ENCODE measurements at regions not wholly inside any gene's neighbourhood (a gene's known extent, or its start where the extent isn't known, plus 50 kb on each side); places are given as distances from the start of the nearest gene placed in this dataset.

DNA sequence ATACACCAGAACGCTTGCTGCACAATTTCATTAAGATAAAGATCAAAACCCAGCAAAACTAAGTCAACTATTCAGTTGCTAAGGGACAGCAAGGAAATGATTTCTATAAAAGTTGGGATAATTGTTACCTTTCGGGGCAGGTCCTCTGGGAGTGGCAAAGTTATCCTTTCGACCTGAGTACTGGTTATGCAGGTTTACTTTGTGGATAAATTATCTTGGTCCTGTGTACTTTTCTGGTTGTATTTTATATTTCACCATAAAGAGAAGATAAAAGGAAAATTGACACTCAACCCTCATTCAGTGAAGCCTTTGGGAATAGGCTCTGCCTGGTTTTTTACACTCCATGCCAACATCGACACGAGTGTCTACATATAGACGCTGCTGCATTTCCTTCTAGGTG, 146.5 kb downstream of the SYK start:
- DNase-seq: no peak
- intact Hi-C loops (cut with DNase I): no loop called here
- no peaks in the 10 kb centered on the region for H3K27me3 ChIP-seq
- H3K4me3 ChIP-seq: no peak overlapping the region
- H3K4me1 ChIP-seq: no peaks in the 10 kb centered on the region
- whole genome bisulfite sequencing, 2 donors: 65 to 66% methylated on average over 6 of the region's 6 CpGs
- no peak for ATAC-seq
- no peaks in the 10 kb centered on the region for H3K36me3 ChIP-seq (replicated peaks in 1 of 2; ENCODE audit: insufficient read depth in 1 of 2, low read depth in 2 of 2)
- TF ChIP-seq, protein P1, sequence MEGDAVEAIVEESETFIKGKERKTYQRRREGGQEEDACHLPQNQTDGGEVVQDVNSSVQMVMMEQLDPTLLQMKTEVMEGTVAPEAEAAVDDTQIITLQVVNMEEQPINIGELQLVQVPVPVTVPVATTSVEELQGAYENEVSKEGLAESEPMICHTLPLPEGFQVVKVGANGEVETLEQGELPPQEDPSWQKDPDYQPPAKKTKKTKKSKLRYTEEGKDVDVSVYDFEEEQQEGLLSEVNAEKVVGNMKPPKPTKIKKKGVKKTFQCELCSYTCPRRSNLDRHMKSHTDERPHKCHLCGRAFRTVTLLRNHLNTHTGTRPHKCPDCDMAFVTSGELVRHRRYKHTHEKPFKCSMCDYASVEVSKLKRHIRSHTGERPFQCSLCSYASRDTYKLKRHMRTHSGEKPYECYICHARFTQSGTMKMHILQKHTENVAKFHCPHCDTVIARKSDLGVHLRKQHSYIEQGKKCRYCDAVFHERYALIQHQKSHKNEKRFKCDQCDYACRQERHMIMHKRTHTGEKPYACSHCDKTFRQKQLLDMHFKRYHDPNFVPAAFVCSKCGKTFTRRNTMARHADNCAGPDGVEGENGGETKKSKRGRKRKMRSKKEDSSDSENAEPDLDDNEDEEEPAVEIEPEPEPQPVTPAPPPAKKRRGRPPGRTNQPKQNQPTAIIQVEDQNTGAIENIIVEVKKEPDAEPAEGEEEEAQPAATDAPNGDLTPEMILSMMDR (IDR thresholded peaks at IDR 0.05): no peak
- no peak for TF ChIP-seq POLR2A (IDR thresholded peaks at IDR 0.05)
- no peaks in the 10 kb centered on the region for H3K9me3 ChIP-seq
- no peak overlapping the region for H3K27ac ChIP-seq

DNA sequence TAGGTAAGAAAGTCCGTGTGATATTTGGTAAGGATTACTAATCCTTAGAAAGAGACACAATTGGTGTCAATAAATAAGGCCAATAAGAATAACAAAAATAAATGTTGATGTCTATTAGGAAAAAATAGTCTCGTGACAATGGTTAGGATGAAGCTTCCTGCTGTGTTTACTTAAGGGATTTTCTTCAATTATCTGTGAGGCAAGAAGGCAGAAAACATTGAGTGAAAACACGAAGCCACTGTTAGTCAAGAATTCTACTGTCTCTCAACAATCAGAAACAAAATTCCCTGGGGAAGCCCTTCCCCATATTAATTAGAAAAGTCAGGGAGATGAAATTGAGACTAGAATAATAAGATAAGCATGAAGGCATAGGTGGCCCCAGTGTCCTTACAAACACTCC, 149.0 kb downstream of the SYK start:
- H3K9me3 ChIP-seq: no peaks in the 10 kb centered on the region
- DNase-seq: no peak
- H3K4me3 ChIP-seq: no peak overlapping the region
- no peak for TF ChIP-seq POLR2A (IDR thresholded peaks at IDR 0.05)
- TF ChIP-seq, protein P1 (IDR thresholded peaks at IDR 0.05): no peak
- no peaks in the 10 kb centered on the region for H3K36me3 ChIP-seq (replicated peaks in 1 of 2; ENCODE audit: insufficient read depth in 1 of 2, low read depth in 2 of 2)
- H3K4me1 ChIP-seq: no peaks in the 10 kb centered on the region
- intact Hi-C loops (cut with DNase I): no loop called here
- no peak for ATAC-seq
- no peak overlapping the region for H3K27ac ChIP-seq
- WGBS, 2 donors: 38 to 45% methylated on average over 3 of the region's 3 CpGs
- no peaks in the 10 kb centered on the region for H3K27me3 ChIP-seq

DNA sequence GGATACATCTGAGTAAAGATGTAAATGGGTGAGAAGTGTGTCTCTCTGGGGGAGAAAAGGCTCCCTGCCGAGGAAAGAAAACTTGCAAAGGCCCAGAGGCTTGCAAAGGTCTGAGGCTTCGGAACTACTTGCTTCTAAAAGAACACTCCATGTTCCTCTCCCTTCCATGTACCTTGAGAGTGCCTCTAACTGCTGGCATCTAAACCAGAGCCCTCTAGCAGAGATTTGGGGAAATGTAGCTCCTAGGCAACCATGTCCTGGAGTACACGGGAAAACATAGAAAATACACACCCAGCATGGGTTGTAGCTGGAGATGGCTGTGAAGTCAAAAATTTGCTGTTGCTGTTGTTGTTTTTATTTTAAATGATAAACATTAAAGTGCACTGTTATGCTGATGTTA, 151.6 kb downstream of the SYK start:
- no peaks in the 10 kb centered on the region for H3K27me3 ChIP-seq
- 49 to 62% methylated on average over 3 of the region's 3 CpGs for WGBS, 2 donors
- H3K9me3 ChIP-seq: no peaks in the 10 kb centered on the region
- no peaks in the 10 kb centered on the region for H3K36me3 ChIP-seq (replicated peaks in 1 of 2; ENCODE audit: insufficient read depth in 1 of 2, low read depth in 2 of 2)
- DNase-seq (no peak), ATAC-seq (no peak)
- no peak for TF ChIP-seq POLR2A (IDR thresholded peaks at IDR 0.05)
- TF ChIP-seq, protein P1 (IDR thresholded peaks at IDR 0.05): no peak
- no peak overlapping the region for H3K4me3 ChIP-seq
- intact Hi-C loops (cut with DNase I): no loop called here
- no peaks in the 10 kb centered on the region for H3K4me1 ChIP-seq
- no peak overlapping the region for H3K27ac ChIP-seq

DNA sequence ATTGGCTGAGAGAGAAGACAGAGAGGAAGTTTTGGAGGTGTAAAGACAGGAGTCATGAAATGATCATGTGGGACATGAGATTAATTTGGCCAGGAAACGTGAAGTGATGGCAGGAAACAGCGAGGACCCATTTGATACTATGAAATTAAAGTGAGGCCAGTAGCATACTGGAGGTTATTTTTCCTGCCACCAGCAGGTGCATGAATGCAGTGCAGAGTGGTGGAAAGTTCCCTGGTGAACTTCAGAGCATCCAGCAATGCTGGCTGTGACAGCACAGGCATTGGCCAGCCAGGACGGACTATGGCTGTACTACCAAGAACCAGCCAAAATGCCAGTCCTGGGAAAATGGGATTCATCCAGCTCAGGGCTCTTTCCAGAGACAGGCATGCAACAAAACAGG, 152.2 kb downstream of the SYK start:
- no peak for DNase-seq
- 74 to 75% methylated on average over 3 of the region's 3 CpGs for WGBS, 2 donors
- no peaks in the 10 kb centered on the region for H3K9me3 ChIP-seq
- no peak overlapping the region for H3K4me3 ChIP-seq
- intact Hi-C loops (cut with DNase I): no loop called here
- no peaks in the 10 kb centered on the region for H3K27me3 ChIP-seq
- no peaks in the 10 kb centered on the region for H3K4me1 ChIP-seq
- H3K27ac ChIP-seq: no peak overlapping the region
- no peak for TF ChIP-seq POLR2A (IDR thresholded peaks at IDR 0.05)
- TF ChIP-seq, protein P1 (IDR thresholded peaks at IDR 0.05): no peak
- no peak for ATAC-seq
- H3K36me3 ChIP-seq (replicated peaks in 1 of 2; ENCODE audit: insufficient read depth in 1 of 2, low read depth in 2 of 2): no peaks in the 10 kb centered on the region

DNA sequence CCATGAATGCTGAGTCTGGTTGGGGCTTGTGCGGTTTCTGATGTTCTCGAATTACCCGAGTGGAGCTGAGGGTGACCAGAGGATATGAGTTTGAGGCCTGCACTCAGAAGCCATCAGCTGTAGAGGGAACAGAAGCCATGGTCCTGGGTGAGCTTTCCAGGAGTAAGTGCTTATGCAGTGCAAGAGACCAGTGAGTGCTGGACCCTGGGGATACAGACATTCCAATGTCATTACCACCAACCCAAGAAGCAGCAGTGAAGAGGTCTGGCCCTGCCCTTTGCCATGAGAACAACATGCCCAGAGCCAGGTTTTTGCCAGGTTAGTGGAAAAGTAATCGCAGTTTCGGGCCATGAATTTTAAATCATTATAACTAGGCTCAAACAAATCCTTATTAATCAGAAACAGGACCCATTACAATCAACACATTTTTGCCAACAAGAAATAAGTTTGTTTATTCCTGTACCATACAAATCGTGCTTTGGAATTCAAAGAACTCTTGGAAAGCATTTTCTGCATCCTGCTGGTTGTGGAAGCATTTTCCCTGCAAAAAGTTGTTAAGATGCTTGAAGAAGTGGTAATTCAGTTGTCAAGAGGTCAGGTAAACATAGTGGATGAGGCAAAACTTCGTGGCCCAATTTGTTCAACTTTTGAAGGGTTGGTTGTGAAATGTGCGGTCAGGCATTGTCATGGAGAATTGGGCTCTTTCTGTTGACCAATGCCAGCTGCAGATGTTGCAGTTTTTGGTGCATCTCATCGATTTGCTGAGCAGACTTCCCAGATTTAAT, 154.6 kb downstream of the SYK start:
- no peaks in the 10 kb centered on the region for H3K4me1 ChIP-seq
- TF ChIP-seq, protein P1 (IDR thresholded peaks at IDR 0.05): no peak
- TF ChIP-seq POLR2A (IDR thresholded peaks at IDR 0.05): no peak
- no peaks in the 10 kb centered on the region for H3K27me3 ChIP-seq
- ATAC-seq: no peak
- no peak for DNase-seq
- no peak overlapping the region for H3K27ac ChIP-seq
- H3K36me3 ChIP-seq (replicated peaks in 1 of 2; ENCODE audit: insufficient read depth in 1 of 2, low read depth in 2 of 2): no peaks in the 10 kb centered on the region
- intact Hi-C loops (cut with DNase I): no loop called here
- WGBS, 2 donors: 71 to 85% methylated on average over 6 to 9 of the region's 9 CpGs
- H3K9me3 ChIP-seq: no peaks in the 10 kb centered on the region
- H3K4me3 ChIP-seq: no peak overlapping the region
